Neural crest cell (in vitro differentiated cells): ENCODE measurements at regions not wholly inside any gene's neighbourhood (a gene's known extent, or its start where the extent isn't known, plus 50 kb on each side); places are given as distances from the start of the nearest gene placed in this dataset.
A peak's percentile ranks its signal among the peaks of the same experiment; 100 is the strongest.
"Not testable (repeated sequence)": the region's sequence is repeated elsewhere in the genome, so short reads cannot be mapped to it uniquely, and the experiment has no call there.

Source experiments
- DNase-seq: peaks from one replicate; pipeline ENCODE4 v3.0.0; 2021; ENCODE audit warnings: low read depth, mixed read lengths, low spot score
- H3K27ac Mint-ChIP-seq: one replicate; pipeline ENCODE4 v1.8.0; 2021; ENCODE audit warnings: mild to moderate bottlenecking, mixed read lengths; ENCODE audit not compliant: unreplicated experiment
- H3K27me3 Mint-ChIP-seq: 2 replicates; pipeline ENCODE4 v1.8.0; 2021; ENCODE audit warnings: low read depth, mild to moderate bottlenecking, mixed read lengths
- H3K36me3 Mint-ChIP-seq: 2 replicates; pipeline ENCODE4 v1.8.0; 2021; ENCODE audit warnings: low read depth, mild to moderate bottlenecking, mixed read lengths
- H3K4me1 Mint-ChIP-seq: 2 replicates; pipeline ENCODE4 v1.8.0; 2021; ENCODE audit warnings: mixed read lengths
- H3K4me3 Mint-ChIP-seq: one replicate; pipeline ENCODE4 v1.8.0; 2021; ENCODE audit warnings: mild to moderate bottlenecking, mixed read lengths
- H3K9me3 Mint-ChIP-seq: 2 replicates; pipeline ENCODE4 v1.8.0; 2021; ENCODE audit warnings: mixed read lengths

DNA sequence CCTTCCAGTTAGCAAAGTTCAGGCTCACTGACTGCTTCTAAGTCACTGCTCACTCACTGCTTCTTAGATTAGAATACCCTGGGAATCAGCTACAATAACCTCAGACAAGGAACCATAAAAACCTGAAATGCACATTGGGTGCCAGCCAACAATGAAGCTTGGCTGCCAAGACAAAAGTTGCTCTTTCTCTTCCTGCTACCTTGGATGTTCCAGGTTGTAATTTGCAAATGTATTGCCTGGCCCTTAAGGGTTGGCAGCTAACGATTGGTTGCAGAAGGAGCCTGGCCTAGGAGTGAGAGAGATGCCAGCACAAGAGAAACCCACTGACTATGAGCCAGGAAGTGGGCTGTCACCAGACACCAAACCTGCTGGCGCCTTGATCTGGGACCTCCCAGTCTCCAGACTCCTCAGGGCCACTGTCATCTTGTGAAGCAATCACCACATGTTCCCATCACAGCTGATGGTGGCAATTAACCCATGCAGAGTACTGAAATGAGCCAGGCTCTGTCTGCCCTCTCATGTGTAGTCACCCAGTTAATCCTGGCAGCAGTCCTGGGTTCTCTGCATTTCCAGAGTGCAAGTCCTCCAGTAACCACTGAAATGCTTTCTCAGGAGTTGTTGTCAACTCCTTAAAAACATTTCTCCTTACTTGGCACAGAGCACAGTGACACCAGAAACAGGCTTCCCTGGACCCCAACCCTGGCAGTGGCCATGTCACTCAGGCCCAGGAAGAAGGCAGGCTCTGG lies 240.3 kb upstream of the NPAP1 start:
- DNase-seq, H3K27ac Mint-ChIP-seq, H3K27me3 Mint-ChIP-seq, H3K4me1 Mint-ChIP-seq, H3K36me3 Mint-ChIP-seq, H3K4me3 Mint-ChIP-seq, H3K9me3 Mint-ChIP-seq: not testable (repeated sequence)

DNA sequence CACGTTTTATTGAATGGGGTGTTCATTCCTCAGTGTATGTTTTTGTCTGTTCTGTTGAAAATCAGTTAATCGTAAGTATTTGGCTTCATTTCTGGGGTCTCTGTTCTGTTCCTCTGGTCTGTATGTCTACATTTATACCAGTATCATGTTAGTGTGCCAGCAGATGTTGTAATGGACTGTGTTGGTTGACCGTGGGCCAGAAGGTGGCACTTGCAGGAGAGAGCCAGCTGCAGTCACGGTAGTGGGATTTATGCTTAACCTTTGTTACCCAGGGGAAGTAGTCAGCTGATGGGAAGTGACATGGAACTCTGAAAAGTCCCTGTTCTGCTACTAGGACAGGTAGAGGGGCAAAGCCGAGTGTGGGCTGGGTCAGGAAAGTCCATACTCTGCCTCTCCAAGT lies 238.3 kb upstream of the NPAP1 start:
- not testable (repeated sequence) for H3K4me1 Mint-ChIP-seq, H3K27me3 Mint-ChIP-seq, H3K27ac Mint-ChIP-seq, H3K4me3 Mint-ChIP-seq, DNase-seq, H3K9me3 Mint-ChIP-seq, H3K36me3 Mint-ChIP-seq

DNA sequence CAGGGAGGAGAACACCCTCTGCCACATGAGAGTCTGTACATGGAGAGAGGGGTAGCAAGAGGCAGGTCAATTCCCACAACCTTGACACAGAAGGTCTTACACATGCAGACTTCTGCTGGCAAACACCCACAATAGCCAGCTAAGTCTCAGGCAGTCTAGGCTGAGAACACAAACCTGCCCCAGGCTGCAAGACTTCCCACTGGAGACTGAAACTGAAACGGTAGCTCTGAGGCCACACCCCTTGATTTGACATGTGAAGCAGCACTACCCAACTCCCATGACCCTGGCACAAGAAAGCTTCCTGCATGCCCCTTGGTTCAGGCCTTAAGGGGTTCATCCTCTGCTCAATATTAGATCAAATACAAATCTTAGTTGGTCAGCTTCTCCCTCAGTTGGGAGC lies 237.8 kb upstream of the NPAP1 start:
- H3K4me1 Mint-ChIP-seq, H3K36me3 Mint-ChIP-seq, H3K9me3 Mint-ChIP-seq, H3K27me3 Mint-ChIP-seq, H3K27ac Mint-ChIP-seq, DNase-seq, H3K4me3 Mint-ChIP-seq: not testable (repeated sequence)

DNA sequence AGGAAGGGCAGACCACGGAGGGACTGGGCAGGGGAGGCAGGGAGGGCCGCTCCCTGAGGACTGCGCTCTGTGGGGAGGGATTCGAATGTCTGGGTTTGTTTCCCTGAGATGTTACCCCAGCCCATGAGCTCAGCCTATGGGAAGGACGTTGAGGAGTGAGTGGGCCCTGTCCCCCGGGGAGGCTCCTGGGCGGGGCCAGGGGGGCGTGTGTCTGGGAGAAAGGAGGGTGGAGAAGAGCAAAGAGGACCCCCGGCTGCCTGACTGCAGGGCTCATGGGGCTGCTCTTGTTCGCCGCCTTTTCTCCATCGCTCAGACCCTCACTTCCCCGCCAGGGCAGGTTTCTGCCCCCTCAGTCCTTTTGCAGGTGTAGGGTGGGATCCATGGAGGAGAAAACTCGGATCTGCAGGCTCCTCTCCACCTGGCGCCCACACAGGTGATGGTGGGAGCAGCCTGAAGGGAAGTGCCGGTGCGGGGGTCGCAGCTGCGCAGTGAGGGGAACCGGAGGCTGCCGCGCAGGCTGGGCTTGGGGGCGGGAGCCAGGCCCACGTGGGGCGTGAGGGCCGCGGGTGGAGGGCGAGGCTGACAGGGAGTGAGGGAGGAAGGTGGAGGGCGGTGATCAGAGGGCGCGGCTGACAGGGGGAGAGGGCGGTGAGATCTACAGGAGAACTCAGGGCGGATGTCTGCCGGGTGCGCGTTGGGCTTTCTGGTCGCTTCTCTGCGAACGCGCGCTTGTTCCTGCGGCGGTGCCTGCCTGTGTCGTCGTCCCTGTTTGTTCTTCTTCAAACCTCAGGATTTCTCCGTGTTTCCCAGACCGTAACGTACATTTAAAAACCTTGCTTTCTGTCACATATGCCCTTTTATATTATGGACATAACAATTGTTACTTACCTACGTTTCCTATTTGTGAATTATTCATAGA lies 198.2 kb upstream of the NPAP1 start:
- not testable (repeated sequence) for H3K27me3 Mint-ChIP-seq, H3K9me3 Mint-ChIP-seq, H3K27ac Mint-ChIP-seq, H3K36me3 Mint-ChIP-seq, H3K4me1 Mint-ChIP-seq, DNase-seq
- H3K4me3 Mint-ChIP-seq, result peak overlapping the region; percentile 64

DNA sequence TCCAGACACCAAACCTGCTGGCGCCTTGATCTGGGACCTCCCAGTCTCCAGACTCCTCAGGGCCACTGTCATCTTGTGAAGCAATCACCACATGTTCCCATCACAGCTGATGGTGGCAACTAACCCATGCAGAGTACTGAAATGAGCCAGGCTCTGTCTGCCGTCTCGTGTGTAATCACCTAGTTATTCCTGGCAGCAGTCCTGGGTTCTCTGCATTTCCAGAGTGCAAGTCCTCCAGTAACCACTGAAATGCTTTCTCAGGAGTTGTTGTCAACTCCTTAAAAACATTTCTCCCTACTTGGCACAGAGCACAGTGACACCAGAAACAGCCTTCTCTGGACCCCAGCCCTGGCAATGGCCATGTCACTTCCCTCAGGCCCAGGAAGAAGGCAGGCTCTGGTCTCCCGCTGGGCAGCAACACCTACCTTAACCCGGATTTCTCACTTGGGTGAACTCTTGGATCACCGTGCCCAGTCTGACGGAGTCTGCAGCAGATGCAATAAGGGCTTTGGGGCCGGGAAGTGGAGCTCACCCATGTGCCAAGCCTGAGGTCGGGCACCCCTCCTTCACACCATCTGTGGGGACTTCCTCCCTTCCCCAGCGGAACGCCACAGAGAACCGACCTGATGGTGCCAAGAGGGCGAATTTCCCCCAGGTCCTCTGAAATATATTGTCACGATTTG lies 189.5 kb upstream of the NPAP1 start:
- not testable (repeated sequence) for DNase-seq, H3K27ac Mint-ChIP-seq, H3K27me3 Mint-ChIP-seq, H3K36me3 Mint-ChIP-seq, H3K4me1 Mint-ChIP-seq, H3K4me3 Mint-ChIP-seq, H3K9me3 Mint-ChIP-seq

DNA sequence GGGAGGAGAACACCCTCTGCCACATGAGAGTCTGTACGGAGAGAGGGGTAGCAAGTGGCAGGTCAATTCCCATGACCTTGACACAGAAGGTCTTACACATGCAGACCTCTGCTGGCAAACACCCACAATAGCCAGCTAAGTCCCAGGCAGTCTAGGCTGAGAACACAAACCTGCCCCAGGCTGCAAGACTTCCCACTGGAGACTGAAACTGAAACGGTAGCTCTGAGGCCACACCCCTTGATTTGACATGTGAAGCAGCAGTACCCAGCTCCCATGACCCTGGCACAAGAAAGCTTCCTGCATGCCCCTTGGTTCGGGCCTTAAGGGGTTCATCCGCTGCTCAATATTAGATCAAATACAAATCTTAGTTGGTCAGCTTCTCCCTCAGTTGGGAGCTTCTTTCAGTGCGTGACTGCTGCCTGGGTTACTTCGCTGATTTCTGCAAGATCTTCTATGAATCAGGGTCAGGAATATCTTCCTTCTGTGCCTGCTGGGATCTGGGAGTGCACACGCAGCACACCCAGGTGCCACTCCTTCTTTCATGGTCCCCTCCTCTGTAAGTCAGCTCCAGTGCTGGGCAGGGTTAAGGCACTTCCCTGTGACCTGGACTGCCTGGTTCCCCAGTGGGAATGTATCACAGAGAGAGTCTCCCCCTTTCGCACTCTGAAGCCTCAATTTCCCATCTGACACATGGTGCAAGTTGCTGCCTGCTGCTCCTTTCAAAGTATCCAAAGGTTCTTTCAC lies 187.2 kb upstream of the NPAP1 start:
- H3K9me3 Mint-ChIP-seq, H3K27ac Mint-ChIP-seq, H3K4me1 Mint-ChIP-seq, DNase-seq, H3K27me3 Mint-ChIP-seq, H3K4me3 Mint-ChIP-seq: not testable (repeated sequence)
- peaks cover 17% of the 10 kb centered on the region for H3K36me3 Mint-ChIP-seq

DNA sequence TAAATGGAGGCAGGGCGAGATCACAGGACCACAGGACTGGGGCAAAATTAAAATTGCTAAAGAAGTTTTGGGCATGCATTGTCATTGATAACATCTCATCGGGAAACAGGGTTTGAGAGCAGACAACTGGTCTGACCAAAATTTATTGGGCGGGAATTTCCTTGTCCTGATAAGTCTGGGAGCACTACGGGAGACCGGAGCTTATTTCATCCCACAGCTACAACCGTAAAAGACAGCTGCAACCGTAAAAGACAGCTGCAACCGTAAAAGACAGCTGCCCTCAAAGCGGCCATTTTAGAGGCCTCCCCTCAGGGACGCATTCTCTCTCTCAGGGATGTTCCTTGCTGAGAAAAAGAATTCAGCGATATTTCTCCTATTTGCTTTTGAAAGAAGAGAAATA lies 170.4 kb upstream of the NPAP1 start:
- not testable (repeated sequence) for H3K4me3 Mint-ChIP-seq, H3K4me1 Mint-ChIP-seq, H3K27ac Mint-ChIP-seq, DNase-seq, H3K27me3 Mint-ChIP-seq, H3K9me3 Mint-ChIP-seq
- peaks cover 12% of the 10 kb centered on the region for H3K36me3 Mint-ChIP-seq

DNA sequence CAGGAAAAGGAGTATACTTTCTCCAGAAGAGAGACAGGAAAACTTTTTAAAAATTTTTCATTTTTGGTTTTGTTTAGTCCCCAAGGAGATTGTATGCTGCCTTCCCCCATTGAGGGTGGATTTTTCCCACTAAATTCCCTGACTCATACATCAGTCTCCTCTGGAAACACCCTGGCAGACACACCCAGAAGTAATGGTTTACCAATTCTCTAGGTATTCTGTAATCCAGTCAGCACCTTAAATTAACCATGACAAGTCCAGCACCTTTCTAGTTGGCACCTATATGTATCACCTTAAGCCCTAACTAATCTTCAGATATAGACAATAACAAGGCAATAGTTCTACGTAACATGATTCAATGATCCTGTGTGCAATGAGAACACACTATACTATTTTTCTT lies 165.9 kb upstream of the NPAP1 start:
- H3K27ac Mint-ChIP-seq, H3K4me1 Mint-ChIP-seq, H3K4me3 Mint-ChIP-seq, H3K9me3 Mint-ChIP-seq, DNase-seq, H3K27me3 Mint-ChIP-seq: not testable (repeated sequence)
- H3K36me3 Mint-ChIP-seq, result peaks cover 30% of the 10 kb centered on the region

DNA sequence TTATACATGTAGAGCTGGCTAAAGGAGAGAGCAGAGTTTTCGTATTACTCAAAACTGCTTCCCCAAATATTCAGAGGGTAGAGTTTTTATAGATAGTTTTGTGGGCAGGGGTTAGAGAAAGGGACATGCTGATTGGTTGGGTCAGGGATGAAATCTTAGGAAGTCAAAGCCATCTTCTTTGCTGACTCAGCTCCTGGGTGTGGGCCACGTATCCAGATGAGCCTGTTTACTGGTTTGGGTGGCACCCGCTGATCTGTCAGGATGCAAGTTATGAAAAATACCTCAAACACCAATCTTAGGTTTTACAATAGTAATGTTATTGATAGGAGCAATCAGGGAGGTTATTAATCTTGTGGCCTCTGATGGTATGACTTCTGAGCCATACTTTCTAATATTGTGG lies 164.0 kb upstream of the NPAP1 start:
- not testable (repeated sequence) for DNase-seq, H3K27ac Mint-ChIP-seq, H3K27me3 Mint-ChIP-seq, H3K4me3 Mint-ChIP-seq, H3K9me3 Mint-ChIP-seq, H3K4me1 Mint-ChIP-seq
- H3K36me3 Mint-ChIP-seq, result peaks cover 38% of the 10 kb centered on the region

DNA sequence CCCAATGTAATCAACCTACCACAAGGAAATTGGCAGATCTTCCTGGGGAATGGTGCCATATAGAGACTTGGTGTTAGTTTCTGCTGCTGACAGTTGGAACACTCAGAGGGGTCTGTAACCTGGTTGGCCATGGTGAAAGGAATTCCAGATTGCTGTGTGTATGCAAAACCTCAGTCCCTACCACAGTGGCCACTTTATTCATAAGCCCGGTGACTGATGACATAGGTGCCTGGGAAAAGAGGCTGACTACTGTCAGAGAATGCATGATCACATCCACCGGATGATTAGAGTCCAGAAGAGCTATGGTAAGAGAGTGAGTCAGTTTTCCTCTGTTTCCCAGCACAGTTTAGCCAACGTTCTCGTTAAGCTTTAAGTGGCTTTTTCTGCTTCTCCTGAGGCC lies 156.8 kb upstream of the NPAP1 start:
- H3K4me3 Mint-ChIP-seq, H3K27me3 Mint-ChIP-seq, H3K27ac Mint-ChIP-seq, DNase-seq, H3K4me1 Mint-ChIP-seq, H3K9me3 Mint-ChIP-seq: not testable (repeated sequence)
- peaks cover 18% of the 10 kb centered on the region for H3K36me3 Mint-ChIP-seq

DNA sequence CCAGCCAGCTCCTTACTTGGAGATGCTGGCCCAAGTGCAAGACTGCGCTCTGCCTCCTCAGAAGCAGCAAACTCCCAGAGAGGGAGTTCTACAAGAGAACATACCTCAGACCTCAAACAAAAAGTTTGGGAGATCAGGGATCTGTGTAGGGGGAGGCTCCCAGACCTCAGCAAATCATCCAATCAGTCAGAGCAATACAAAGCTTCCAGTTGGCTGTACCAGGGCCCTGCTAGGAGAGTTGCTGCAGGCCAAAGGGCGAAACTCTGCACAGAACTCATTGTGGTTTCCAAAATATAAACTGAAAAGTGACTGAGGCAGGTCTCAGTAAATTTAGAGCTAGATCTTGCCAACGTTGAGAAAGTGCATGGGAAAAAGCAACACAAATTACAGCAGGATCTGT lies 144.3 kb upstream of the NPAP1 start:
- H3K27me3 Mint-ChIP-seq, H3K27ac Mint-ChIP-seq, H3K36me3 Mint-ChIP-seq, H3K4me1 Mint-ChIP-seq, DNase-seq, H3K4me3 Mint-ChIP-seq, H3K9me3 Mint-ChIP-seq: not testable (repeated sequence)

DNA sequence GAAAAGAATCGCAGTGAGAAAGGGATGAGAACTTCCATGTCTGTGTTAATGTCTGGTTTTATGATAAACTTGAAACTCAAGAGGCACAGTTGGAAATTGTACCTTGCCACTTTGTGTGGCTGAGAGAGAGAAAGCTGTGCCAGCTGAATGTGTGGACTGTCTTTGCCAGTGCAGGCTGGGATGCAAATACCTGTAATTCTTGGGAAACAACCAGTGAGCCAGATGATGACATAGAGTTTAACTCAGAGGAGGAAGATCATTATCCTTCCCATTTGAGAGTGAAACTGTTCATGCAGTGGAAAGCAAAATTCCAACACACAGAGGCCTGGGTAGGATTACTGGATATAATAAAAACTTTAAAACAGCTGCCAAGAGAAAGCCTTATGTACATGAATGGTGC lies 141.5 kb upstream of the NPAP1 start:
- not testable (repeated sequence) for H3K4me1 Mint-ChIP-seq, H3K27me3 Mint-ChIP-seq, DNase-seq, H3K9me3 Mint-ChIP-seq, H3K36me3 Mint-ChIP-seq, H3K27ac Mint-ChIP-seq, H3K4me3 Mint-ChIP-seq

DNA sequence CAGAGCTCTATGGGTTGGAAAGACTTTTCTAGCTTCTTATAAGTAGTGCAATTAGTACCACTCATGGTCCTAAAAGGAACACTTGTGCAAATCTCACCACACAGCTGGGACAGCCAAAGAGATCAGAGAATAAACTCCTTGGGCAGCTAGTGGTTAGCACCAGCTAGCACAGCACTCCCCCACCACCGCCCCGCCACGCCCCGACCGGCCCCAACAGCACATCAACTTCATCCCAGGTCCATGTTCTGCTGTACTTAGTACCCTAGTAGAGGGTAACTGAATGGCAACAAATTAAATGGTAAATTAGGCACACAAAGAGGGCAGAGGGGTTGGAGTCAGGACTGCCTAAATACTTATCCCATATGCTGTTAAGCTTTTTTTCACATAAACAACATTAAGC lies 118.3 kb upstream of the NPAP1 start:
- H3K36me3 Mint-ChIP-seq, H3K4me1 Mint-ChIP-seq, H3K27ac Mint-ChIP-seq, H3K27me3 Mint-ChIP-seq, DNase-seq, H3K9me3 Mint-ChIP-seq, H3K4me3 Mint-ChIP-seq: not testable (repeated sequence)
